ENCODE measurements at regions not wholly inside any gene's neighbourhood (a gene's known extent, or its start where the extent isn't known, plus 50 kb on each side); places are given as distances from the start of the nearest gene placed in this dataset.

DNA sequence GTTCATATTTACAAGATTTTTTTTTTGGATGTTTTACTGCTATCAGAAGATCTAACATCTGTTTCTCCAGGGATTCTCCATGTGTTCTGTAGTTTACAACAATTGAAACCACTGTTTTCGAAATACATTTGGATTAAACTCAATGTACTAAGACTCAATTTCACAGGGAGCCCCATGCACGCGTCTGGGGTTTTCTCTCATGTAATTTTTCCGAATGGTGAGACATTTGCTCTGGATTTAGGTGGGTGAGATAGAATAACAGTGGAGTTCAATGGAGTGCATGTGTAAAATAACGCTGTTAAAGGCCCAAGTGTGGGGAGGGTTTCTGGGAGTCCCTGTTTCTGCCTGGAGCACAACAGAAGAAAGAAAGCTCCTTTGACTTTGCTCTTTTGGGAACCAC, 330.3 kb downstream of the TSHZ3 start:
- intact Hi-C loops (cut with micrococcal nuclease), result no loop called here
- CTCF ChIA-PET, result no interaction called here
- TF ChIP-seq, protein P1, sequence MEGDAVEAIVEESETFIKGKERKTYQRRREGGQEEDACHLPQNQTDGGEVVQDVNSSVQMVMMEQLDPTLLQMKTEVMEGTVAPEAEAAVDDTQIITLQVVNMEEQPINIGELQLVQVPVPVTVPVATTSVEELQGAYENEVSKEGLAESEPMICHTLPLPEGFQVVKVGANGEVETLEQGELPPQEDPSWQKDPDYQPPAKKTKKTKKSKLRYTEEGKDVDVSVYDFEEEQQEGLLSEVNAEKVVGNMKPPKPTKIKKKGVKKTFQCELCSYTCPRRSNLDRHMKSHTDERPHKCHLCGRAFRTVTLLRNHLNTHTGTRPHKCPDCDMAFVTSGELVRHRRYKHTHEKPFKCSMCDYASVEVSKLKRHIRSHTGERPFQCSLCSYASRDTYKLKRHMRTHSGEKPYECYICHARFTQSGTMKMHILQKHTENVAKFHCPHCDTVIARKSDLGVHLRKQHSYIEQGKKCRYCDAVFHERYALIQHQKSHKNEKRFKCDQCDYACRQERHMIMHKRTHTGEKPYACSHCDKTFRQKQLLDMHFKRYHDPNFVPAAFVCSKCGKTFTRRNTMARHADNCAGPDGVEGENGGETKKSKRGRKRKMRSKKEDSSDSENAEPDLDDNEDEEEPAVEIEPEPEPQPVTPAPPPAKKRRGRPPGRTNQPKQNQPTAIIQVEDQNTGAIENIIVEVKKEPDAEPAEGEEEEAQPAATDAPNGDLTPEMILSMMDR (IDR thresholded peaks at IDR 0.05; ENCODE audit: unreplicated experiment), result no peak
- POLR2A ChIA-PET, result no interaction called here
- H3K36me3 Mint-ChIP-seq (ENCODE audit: insufficient read depth, unreplicated experiment), result no peaks in the 10 kb centered on the region
- H3K27ac Mint-ChIP-seq (ENCODE audit: low read depth, unreplicated experiment), result no peak overlapping the region
- H3K27me3 Mint-ChIP-seq (ENCODE audit: insufficient read depth, unreplicated experiment), result no peaks in the 10 kb centered on the region
- H3K4me1 Mint-ChIP-seq (ENCODE audit: insufficient read depth, unreplicated experiment), result no peaks in the 10 kb centered on the region
- BruUV-seq (replicated peaks), result no TSS peak
- no peak for DNase-seq (ENCODE audit: unreplicated experiment)
- no peak overlapping the region for H3K4me3 Mint-ChIP-seq (ENCODE audit: unreplicated experiment)
- peaks cover 52% of the 10 kb centered on the region for H3K9me3 Mint-ChIP-seq (ENCODE audit: unreplicated experiment)

DNA sequence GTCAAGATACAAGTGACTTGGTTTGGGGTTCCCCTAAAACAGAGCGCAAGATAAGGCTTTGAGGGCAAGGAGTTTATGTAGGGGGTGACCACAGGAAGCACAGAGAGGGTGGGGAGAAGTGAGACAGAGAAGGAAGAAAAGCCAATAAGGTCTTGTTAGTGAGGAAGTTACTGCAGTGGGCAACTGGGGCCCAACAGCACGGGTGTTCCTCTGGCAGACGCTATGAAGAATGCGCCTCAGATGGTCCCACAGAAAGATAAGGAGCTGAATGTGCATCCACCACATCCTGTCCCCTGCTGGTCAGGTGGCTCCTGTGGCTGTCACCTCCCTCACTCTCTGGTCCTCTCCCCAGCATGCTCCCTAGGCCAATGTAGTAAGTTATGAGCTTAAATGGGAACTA, 333.5 kb downstream of the TSHZ3 start:
- H3K27ac Mint-ChIP-seq (ENCODE audit: low read depth, unreplicated experiment), result no peak overlapping the region
- ChIA-PET POLR2A (no interaction called here), CTCF (no interaction called here)
- no peaks in the 10 kb centered on the region for H3K27me3 Mint-ChIP-seq (ENCODE audit: insufficient read depth, unreplicated experiment)
- H3K4me1 Mint-ChIP-seq (ENCODE audit: insufficient read depth, unreplicated experiment), result no peaks in the 10 kb centered on the region
- no peak overlapping the region for H3K4me3 Mint-ChIP-seq (ENCODE audit: unreplicated experiment)
- no TSS peak for BruUV-seq (replicated peaks)
- intact Hi-C loops (cut with micrococcal nuclease), result no loop called here
- peaks cover 33% of the 10 kb centered on the region for H3K9me3 Mint-ChIP-seq (ENCODE audit: unreplicated experiment)
- no peaks in the 10 kb centered on the region for H3K36me3 Mint-ChIP-seq (ENCODE audit: insufficient read depth, unreplicated experiment)
- TF ChIP-seq, protein P1 (IDR thresholded peaks at IDR 0.05; ENCODE audit: unreplicated experiment), result no peak
- DNase-seq (ENCODE audit: unreplicated experiment), result no peak

DNA sequence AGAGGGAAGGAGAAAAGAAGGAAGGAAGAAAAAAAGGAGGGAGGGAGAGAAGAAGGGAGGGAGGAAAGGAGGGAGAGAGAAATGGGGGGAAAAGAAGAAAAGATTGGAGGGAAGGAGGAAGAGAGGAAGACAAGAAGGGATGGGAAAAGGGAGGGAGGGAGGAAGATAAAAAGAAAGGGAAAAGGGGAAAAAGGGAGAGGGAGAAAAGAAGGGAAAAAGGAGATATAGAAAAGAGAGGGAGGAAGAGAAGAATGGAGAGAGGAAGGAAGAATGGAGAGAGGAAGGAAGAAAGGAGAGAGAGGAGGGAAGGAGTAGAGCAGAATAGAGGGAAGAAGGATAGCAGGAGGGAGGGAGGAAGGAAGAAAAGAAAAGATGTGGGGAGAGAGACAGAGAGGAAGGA, 334.6 kb downstream of the TSHZ3 start:
- intact Hi-C loops (cut with micrococcal nuclease), result no loop called here
- no peaks in the 10 kb centered on the region for H3K27me3 Mint-ChIP-seq (ENCODE audit: insufficient read depth, unreplicated experiment)
- CTCF ChIA-PET, result no interaction called here
- peaks cover 26% of the 10 kb centered on the region for H3K9me3 Mint-ChIP-seq (ENCODE audit: unreplicated experiment)
- TF ChIP-seq, protein P1 (IDR thresholded peaks at IDR 0.05; ENCODE audit: unreplicated experiment), result no peak
- no peak for DNase-seq (ENCODE audit: unreplicated experiment)
- no peak overlapping the region for H3K4me3 Mint-ChIP-seq (ENCODE audit: unreplicated experiment)
- BruUV-seq (replicated peaks), result no TSS peak
- no peaks in the 10 kb centered on the region for H3K36me3 Mint-ChIP-seq (ENCODE audit: insufficient read depth, unreplicated experiment)
- no peak overlapping the region for H3K27ac Mint-ChIP-seq (ENCODE audit: low read depth, unreplicated experiment)
- POLR2A ChIA-PET, result no interaction called here
- H3K4me1 Mint-ChIP-seq (ENCODE audit: insufficient read depth, unreplicated experiment), result no peaks in the 10 kb centered on the region

DNA sequence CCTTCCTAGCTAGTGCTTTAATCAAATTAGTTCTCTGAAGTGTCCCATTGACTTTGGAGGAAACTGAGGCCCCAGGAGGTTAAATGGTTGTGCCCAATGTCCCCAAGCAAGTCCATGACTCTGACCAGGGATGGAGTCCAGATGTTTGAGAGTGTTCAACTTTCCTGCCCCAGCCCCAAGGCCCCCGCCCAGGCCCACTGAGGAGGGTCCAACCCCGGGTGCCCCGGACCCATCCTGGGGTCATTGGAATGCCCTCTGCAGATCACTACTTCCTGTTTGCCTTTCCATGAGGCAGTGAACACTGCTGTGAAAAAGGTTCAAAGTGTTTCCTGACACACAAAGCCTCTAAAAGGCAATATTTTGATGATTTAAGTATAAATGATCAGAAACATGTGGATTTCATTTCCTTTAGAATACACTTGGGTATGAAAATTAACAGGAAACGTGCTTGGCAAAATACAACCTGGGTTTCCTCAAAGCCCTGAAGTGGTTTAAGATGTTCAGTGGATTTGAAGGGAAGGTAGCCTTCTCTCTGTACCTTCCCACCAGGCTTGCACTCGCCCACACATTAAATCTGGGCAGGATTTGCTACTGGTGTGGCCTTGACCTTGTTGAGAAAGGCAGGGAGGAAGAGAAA, 335.7 kb downstream of the TSHZ3 start:
- BruUV-seq (replicated peaks), result no TSS peak
- CTCF ChIA-PET, result no interaction called here
- H3K4me3 Mint-ChIP-seq (ENCODE audit: unreplicated experiment), result no peak overlapping the region

More for the DNA sequence above, 335.7 kb downstream of the TSHZ3 start:
- POLR2A ChIA-PET, result no interaction called here
- H3K27me3 Mint-ChIP-seq (ENCODE audit: insufficient read depth, unreplicated experiment), result no peaks in the 10 kb centered on the region
- intact Hi-C loops (cut with micrococcal nuclease), result no loop called here
- H3K9me3 Mint-ChIP-seq (ENCODE audit: unreplicated experiment), result peaks cover 32% of the 10 kb centered on the region
- no peaks in the 10 kb centered on the region for H3K36me3 Mint-ChIP-seq (ENCODE audit: insufficient read depth, unreplicated experiment)
- no peak for DNase-seq (ENCODE audit: unreplicated experiment)
- no peak overlapping the region for H3K27ac Mint-ChIP-seq (ENCODE audit: low read depth, unreplicated experiment)
- TF ChIP-seq, protein P1 (IDR thresholded peaks at IDR 0.05; ENCODE audit: unreplicated experiment), result no peak
- no peaks in the 10 kb centered on the region for H3K4me1 Mint-ChIP-seq (ENCODE audit: insufficient read depth, unreplicated experiment)
